ENCODE measurements at regions not wholly inside any gene's neighbourhood (a gene's known extent, or its start where the extent isn't known, plus 50 kb on each side); places are given as distances from the start of the nearest gene placed in this dataset.

- TF ChIP-seq CTCF (IDR thresholded peaks at IDR 0.05) (no peak), POLR2AphosphoS5 (IDR thresholded peaks at IDR 0.05) (no peak), POLR2A (IDR thresholded peaks at IDR 0.05) (no peak), EP300 (IDR thresholded peaks at IDR 0.05) (no peak)
Observed at GRCh38 chrX:8083286-8083685, 87.8 kb downstream of the VCX2 start.

Data from suprapubic skin (tissue), 4 donors.